HG02588 (cell line): ENCODE measurements at regions not wholly inside any gene's neighbourhood (a gene's known extent, or its start where the extent isn't known, plus 50 kb on each side); places are given as distances from the start of the nearest gene placed in this dataset.
"Not testable (repeated sequence)": the region's sequence is repeated elsewhere in the genome, so short reads cannot be mapped to it uniquely, and the experiment has no call there.

Experiments used
- ATAC-seq: cut with Tn5 transposase; IDR thresholded peaks from one replicate; pipeline ENCODE4 v1.9.1; 2021; ENCODE audit warnings: mild to moderate bottlenecking, moderate library complexity; ENCODE audit not compliant: unreplicated experiment

DNA sequence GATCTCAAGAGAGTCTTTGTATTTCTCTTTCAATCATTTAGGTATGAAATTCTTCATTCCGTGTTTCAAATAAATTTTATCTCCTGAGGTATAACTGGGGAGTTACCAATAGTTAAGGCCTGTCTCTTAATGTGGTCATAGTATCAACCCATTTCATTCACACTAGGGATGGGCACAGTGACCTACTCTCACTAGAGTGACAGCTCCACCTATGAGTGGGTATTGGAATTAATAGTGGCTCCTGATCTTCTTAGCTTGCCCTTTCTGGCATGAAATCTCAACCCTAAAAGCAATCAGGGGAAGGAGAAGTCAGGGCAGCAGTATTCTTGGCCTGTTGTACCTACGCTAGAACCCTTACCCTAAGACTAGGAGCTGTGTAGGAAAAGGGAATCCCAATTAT, 507.7 kb downstream of the FAM181B start:
- ATAC-seq = no peak

DNA sequence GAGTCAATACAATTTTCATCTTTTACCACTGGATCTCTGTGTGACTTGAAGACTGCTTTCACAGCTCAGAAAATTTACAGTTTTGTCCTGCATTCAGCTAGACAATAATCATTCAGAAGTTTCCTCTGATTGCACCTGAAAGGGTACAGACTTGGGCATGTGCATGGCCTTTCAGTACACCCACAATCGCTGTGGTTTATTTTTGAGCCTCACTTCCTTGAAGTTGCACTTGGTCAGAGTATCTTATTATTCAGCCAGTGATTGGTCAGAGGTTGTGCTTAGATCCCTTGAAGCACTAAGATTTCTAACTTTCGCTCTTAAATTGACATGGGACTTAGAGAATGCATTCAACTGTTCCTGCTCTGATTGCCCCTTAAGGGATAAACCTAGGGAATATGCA, 508.2 kb downstream of the FAM181B start:
- ATAC-seq = no peak

DNA sequence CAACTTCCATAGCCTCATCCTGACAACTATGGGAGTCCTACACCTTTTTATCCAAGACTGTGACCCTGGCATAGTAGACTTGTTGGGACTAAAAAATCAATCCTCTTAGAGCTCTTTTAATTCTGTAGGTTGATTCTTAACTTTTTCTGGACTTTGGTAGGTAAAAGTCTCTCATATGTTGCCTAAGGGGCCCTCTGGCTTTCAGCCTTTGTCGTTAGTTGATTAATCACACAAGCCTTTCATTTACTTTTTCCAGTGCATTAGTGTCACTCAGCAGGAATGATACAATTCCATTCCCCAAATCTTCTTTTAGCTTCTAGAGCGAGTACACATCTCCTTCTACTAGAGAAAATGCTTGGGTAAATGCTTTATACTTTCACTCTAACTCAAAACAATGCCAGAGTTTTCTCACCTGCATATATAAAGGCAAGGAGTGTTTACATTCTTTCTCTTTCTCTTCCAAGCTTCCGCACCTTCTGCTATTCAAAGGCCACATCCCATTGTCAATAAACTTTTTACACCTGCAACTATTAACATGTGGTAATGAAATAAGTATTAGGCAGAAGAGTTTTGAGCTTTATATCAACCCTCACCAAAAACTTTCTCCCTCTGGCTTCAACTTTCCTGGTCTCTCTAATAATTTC, 516.6 kb downstream of the FAM181B start:
- no peak for ATAC-seq

DNA sequence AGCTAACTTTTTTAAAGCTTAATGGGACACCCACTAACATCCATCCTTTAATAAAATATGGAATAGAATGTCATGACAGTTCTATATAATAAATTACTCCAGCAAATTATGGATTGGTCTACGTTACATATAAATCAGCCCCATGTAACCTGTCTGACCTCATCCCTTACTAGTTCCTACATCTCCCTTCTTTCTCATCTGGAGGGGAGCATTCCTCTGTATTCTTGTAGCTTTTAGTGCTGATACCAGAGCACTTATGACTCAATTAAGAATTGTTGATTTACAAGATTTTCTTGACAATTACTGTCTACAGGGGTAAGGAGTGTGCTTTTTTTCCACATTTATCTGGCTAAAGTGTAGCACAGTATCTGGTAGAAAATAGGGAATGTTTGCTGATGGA, 523.7 kb downstream of the FAM181B start:
- ATAC-seq = no peak

DNA sequence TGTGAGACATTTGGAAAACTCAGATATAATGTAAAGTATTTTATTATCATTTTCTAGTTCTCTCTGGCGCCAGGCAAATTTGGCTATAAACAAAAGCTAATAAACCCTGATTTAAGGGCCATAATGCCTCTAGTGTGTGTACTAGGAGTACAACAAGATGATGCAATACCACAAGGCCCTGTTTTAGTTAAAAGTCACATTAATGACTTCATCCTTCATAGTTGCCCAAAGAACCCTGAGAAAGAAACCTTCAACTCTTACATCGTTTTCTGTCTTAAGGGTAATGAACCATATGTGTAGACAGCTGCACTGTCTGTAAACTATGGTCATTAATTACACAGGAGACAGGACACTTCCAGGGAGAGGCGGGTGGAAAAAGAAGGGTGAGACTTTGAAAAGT, 538.4 kb downstream of the FAM181B start:
- no peak for ATAC-seq

- no peak for ATAC-seq
Measured at GRCh38 chr11:82194521-82194920, 539.1 kb downstream of the FAM181B start.

GRCh38 chr11:82191695-82192094, 542.0 kb downstream of the FAM181B start:
- ATAC-seq = no peak

DNA sequence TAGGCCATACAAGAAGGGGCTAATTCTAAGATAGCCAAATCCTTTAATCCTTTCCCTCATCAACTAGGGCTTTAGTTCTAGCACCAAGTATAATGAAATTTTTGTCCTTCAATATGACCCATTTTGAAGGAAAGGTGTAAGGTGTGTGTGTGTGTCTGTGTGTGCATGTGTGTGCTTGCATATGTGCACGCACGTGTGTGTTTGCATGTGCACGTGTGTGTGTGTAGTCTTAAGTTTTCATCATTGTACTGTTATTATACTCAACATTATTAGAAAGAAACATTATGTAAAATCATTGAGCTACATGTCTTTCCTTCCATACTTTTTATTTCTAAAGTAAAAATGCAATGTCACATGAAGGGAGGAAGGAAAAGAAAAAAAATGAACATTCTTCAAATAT, 547.7 kb downstream of the FAM181B start:
- ATAC-seq = no peak

- ATAC-seq = no peak
Measured at GRCh38 chr11:82184966-82185365, 548.7 kb downstream of the FAM181B start.

- ATAC-seq = no peak
Measured at GRCh38 chr11:82183346-82183745, 550.3 kb downstream of the FAM181B start.

DNA sequence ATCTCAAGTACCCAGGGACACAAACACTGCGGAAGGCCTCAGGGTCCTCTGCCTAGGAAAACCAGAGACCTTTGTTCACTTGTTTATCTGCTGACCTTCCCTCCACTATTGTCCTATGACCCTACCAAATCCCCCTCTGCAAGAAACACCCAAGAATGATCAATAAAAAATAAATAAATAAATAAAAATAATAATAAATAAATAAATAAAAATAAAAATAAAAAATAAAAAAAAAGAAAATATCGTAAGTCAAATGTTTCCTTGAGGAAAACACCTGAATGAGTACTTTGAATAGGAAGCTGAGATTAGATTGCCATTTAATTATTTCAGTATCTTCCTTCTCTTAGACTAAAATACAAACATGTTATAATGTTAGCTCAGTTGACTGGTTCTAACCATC, 551.0 kb downstream of the FAM181B start:
- ATAC-seq = not testable (repeated sequence)

DNA sequence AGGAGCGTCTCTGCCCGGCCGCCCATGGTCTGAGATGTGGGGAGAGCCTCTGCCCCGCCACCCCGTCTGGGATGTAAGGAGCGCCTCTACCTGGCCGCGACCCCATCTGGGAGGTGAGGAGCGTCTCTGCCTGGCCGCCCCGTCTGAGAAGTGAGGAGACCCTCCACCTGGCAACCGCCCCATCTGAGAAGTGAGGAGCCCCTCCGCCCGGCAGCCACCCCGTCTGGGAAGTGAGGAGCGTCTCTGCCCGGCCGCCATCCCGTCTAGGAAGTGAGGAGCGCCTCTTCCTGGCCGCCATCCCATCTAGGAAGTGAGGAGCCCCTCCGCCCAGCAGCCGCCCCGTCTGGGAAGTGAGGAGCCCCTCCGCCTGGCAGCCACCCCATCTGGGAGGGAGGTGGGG, 551.9 kb downstream of the FAM181B start:
- not testable (repeated sequence) for ATAC-seq

DNA sequence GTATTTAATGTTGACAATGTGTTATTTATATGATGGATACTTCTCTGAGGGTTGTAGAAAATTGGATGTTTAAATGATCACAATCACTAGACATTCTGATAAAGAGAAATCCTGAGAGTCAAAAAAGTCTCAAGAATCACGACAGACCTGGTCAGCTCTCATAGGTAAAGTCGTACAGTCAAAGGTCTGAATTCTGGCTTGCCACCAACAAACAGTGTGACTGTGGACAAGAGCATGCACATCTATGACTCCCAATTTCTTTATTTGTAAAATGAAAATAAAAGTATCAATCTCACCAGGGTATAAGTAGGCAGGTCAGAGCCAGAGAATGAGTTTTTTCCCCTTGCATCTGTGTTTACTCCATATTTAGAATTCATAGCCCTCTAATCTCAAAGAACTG, 556.7 kb downstream of the FAM181B start:
- ATAC-seq = no peak

GRCh38 chr11:82176365-82176764, 557.3 kb downstream of the FAM181B start:
- ATAC-seq = no peak

DNA sequence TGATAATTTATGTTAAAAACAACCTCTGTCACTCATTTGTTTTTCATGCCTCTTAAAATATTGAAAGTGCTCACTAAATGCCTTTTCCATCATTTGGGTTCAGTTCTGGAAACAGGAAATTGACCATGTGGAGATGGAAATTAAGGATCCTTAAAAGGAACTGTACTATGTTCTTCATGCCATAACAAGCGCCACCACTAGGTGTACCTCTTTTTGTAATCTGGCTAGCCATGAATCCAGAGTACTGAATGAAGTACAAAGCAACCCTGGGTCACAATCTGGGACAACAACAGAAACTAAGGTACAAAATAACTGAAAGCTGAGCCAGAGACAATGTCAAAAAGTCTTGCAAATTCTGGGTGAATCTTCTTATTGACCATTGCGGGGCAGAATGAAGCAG, 559.1 kb downstream of the FAM181B start:
- ATAC-seq = no peak

- no peak for ATAC-seq
Measured at GRCh38 chr11:82146789-82147188, 586.9 kb downstream of the FAM181B start.

DNA sequence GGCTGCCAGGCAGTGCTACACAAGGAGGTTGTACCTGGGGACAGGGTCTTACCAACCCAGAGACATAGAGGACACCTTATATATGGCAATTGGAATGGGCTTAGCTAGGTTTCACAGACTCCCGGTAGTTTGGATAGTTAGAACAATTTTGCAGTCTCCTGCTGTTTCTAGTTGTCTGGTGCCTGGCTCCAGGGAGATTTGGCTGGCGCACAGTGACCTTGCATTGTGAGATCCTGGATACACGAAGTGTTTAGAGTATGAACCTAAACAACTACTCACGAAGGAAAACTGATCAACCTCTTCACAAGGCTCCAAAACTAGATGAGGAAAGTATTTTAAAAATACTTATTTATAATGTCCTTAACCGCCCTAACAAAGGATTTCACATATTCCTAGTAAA, 614.7 kb downstream of the FAM181B start:
- ATAC-seq = no peak

DNA sequence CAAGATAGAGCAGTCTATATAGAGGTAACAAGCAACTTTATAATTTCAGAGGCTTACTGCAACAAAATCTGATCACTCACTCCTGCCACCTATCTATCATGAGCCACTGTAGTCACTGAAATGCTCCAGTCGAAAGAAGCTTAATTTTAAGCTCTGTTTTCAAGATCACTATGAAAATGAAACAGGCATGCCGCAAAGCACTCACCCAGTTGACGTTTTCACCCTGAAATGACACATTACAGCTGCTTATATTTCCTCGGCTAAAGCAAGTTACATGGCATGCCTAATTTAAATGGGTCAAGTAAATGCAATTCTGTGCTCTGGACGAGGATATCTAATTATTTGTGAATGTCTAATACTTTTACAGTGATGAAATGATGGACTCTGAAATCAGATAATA, 616.3 kb downstream of the FAM181B start:
- no peak for ATAC-seq

GRCh38 chr11:82105331-82105998, 628.2 kb downstream of the FAM181B start:
- no peak for ATAC-seq

GRCh38 chr11:82092904-82093303, 640.8 kb downstream of the FAM181B start:
- ATAC-seq = no peak

DNA sequence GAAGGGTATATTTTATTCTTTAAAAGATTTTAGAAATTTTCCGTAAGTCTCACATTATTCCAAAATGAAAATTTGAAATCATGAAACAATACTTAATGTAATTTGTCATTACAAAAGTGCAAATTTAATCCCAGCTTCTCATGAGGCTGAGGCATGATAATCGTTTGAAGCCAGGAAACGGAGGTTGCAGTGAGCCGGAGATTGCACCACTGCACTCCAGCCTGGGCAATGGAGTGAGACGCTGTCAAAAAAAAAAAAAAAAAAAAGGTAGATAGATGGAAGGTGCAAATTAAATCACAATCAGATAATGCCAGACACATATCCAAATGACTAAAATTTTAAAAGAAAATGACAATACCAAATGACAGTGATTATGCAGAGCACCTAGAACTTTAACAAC, 644.2 kb downstream of the FAM181B start:
- no peak for ATAC-seq

- no peak for ATAC-seq
Measured at GRCh38 chr11:82085493-82085892, 648.2 kb downstream of the FAM181B start.

DNA sequence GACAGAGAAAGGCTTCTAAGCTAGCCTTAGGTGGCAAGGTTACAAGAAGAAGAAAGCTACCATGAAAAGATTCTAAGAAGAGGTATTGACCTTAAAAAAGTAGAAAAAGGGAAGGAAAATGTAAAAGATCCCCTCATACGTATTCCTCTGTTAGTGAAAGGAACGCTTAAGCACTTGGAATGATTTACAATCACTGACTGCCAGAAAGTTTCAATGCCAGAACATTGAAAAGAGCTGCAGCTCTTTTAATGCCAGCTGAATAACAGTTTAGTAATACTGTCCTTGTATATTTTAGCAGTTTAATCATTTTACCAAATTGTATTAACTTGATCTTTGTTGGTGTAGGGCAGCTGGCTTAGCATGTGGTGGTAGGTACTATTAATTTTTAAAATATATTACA, 650.7 kb downstream of the FAM181B start:
- ATAC-seq = no peak
